HCT116 (cell line): ENCODE measurements at regions not wholly inside any gene's neighbourhood (a gene's known extent, or its start where the extent isn't known, plus 50 kb on each side); places are given as distances from the start of the nearest gene placed in this dataset.

Experiments used
- ATAC-seq: fragments of 200-7000 bp; cut with Tn5 transposase; 2 replicates; pipeline ENCODE4 v1.9.1; 2020; ENCODE audit warnings: mild to moderate bottlenecking, moderate library complexity
- BruUV-seq: library from RNA; stranded (reverse); fragments of 400-500 nt; replicated peaks from 2 replicates; lab custom pipeline; 2021; lab: Mats Ljungman, UMichigan
- CTCF ChIA-PET: fragments of 300-600 bp; sonication (Branson Sonifier 250); formaldehyde crosslinking; loops from one replicate; lab custom pipeline; 2021; ENCODE audit warnings: antibody characterized with exemption; lab: Charles Lee
- POLR2A ChIA-PET: fragments of 300-600, 350-600 bp; sonication (Branson Sonifier 250); formaldehyde crosslinking; loops from one replicate; lab custom pipeline; 2021; ENCODE audit warnings: antibody characterized with exemption; lab: Charles Lee
- RAD21 ChIA-PET, 2 experiments: fragments of 300-600 bp; sonication (Branson Sonifier 250); formaldehyde crosslinking; loops; one replicate each; lab custom pipeline; 2023; ENCODE audit warnings: low total read pairs in 2 of 2; ENCODE audit not compliant: uncharacterized antibody in 2 of 2, unreplicated experiment in 2 of 2, low non-redundant PET in 1 of 2; lab: Charles Lee
- DNase-seq: peaks from one replicate; pipeline ENCODE4 v3.0.0-alpha.2; 2010; ENCODE audit warnings: low read depth, low spot score
- H2AFZ ChIP-seq: fragments of 200-600 bp; shearing (Covaris generic), sonication (generic); 2 replicates; pipeline ENCODE4 v1.6.1; 2017; ENCODE audit warnings: low read depth, mixed run types, mixed read lengths, antibody characterized with exemption, low read length; ENCODE audit not compliant: poor library complexity, severe bottlenecking
- H3K27ac ChIP-seq: 2 replicates; pipeline ENCODE4 v1.5.1; 2012; ENCODE audit warnings: low read depth, low read length
- H3K27me3 ChIP-seq: fragments of 200-600 bp; sonication (generic); 2 replicates; pipeline ENCODE4 v1.6.1; 2016; ENCODE audit warnings: mixed run types, low read length, mixed read lengths; ENCODE audit not compliant: insufficient read depth
- H3K36me3 ChIP-seq, 2 experiments: fragments of 200-500 bp in 1 of 2; fragments of 200-600 bp in 1 of 2; sonication (Bioruptor generic) in 1 of 2; sonication (generic) in 1 of 2; 2 replicates each; pipeline versions ENCODE4 v1.5.1 to v1.6.1; 2014 to 2016; ENCODE audit warnings: low read length in 2 of 2, inconsistent platforms in 1 of 2, mixed read lengths in 1 of 2, mixed run types in 1 of 2; ENCODE audit not compliant: insufficient read depth in 2 of 2, control insufficient read depth in 1 of 2
- H3K4me1 ChIP-seq, 2 experiments: fragments of 200-600 bp in 1 of 2; sonication (generic) in 1 of 2; 2 replicates each; pipeline versions ENCODE4 v1.5.1 to v1.6.1; 2012 to 2017; ENCODE audit warnings: low read length in 2 of 2, inconsistent platforms in 1 of 2, mild to moderate bottlenecking in 1 of 2, mixed read lengths in 1 of 2, mixed run types in 1 of 2, moderate library complexity in 1 of 2; ENCODE audit not compliant: insufficient read depth in 2 of 2, control insufficient read depth in 1 of 2
- H3K4me2 ChIP-seq: fragments of 200-600 bp; sonication (generic); 2 replicates; pipeline ENCODE4 v1.6.1; 2017; ENCODE audit warnings: mixed run types, low read length, mixed read lengths
- H3K4me3 ChIP-seq, 2 experiments: fragments of 200-600 bp in 1 of 2; sonication (generic) in 1 of 2; replicated peaks in 1 of 2; 2 replicates each; pipeline ENCODE4 v1.5.1; 2011 to 2016; ENCODE audit warnings: low read length in 2 of 2, control low read depth in 1 of 2, low read depth in 1 of 2, mild to moderate bottlenecking in 1 of 2, mixed read lengths in 1 of 2, mixed run types in 1 of 2
- H3K79me2 ChIP-seq: fragments of 200-600 bp; sonication (generic); 2 replicates; pipeline ENCODE4 v1.6.1; 2017; ENCODE audit warnings: mild to moderate bottlenecking, mixed run types, low read length, moderate library complexity, mixed read lengths; ENCODE audit not compliant: insufficient read depth
- H3K9ac ChIP-seq: fragments of 200-600 bp; sonication (generic); 2 replicates; pipeline ENCODE4 v1.6.1; 2016; ENCODE audit warnings: low read length, mixed read lengths
- H3K9me2 ChIP-seq: fragments of 200-600 bp; sonication (generic), shearing (Covaris generic); 2 replicates; pipeline ENCODE4 v1.6.1; 2017; ENCODE audit warnings: mixed run types, mild to moderate bottlenecking, moderate library complexity; ENCODE audit not compliant: insufficient read depth
- H3K9me3 ChIP-seq, 2 experiments: fragments of 200-500 bp in 1 of 2; fragments of 200-600 bp in 1 of 2; sonication (Bioruptor generic) in 1 of 2; sonication (generic) in 1 of 2; 2 replicates each; pipeline ENCODE4 v1.6.1; 2014 to 2017; ENCODE audit warnings: low read length in 2 of 2, mixed read lengths in 2 of 2, inconsistent platforms in 1 of 2, low read depth in 1 of 2, mild to moderate bottlenecking in 1 of 2, mixed run types in 1 of 2, moderate library complexity in 1 of 2; ENCODE audit not compliant: control insufficient read depth in 1 of 2, insufficient read depth in 1 of 2
- H4K20me1 ChIP-seq: fragments of 200-600 bp; sonication (generic), shearing (Covaris generic); 2 replicates; pipeline ENCODE4 v1.6.1; 2017; ENCODE audit warnings: mixed run types, mild to moderate bottlenecking, moderate library complexity; ENCODE audit not compliant: insufficient read depth
- CEBPB ChIP-seq: IDR thresholded peaks from 2 replicates; pipeline ENCODE4 v1.6.1; 2012; ENCODE audit warnings: low read depth
- CTCF ChIP-seq, 3 experiments: fragments of 200-600 bp in 1 of 3; sonication (generic) in 1 of 3; IDR thresholded peaks in 2 of 3; conservative IDR thresholded peaks in 1 of 3; 2 replicates each; pipeline ENCODE4 v1.5.1; 2012 to 2017; ENCODE audit warnings: low read depth in 2 of 3, low read length in 2 of 3, antibody characterized with exemption in 1 of 3, borderline replicate concordance in 1 of 3, control low read depth in 1 of 3, mild to moderate bottlenecking in 1 of 3, mixed read lengths in 1 of 3, mixed run types in 1 of 3, moderate library complexity in 1 of 3; ENCODE audit not compliant: insufficient read depth in 1 of 3
- EZH2phosphoT487 ChIP-seq: fragments of 200-600 bp; IDR thresholded peaks from 2 replicates; pipeline ENCODE4 v1.6.1; 2018; ENCODE audit warnings: antibody characterized with exemption, borderline replicate concordance
- FOSL1 ChIP-seq: IDR thresholded peaks from 2 replicates; pipeline ENCODE4 v1.6.1; 2012; ENCODE audit warnings: low read depth
- JUND ChIP-seq: IDR thresholded peaks from 2 replicates; pipeline ENCODE4 v1.6.1; 2012
- POLR2AphosphoS5 ChIP-seq: IDR thresholded peaks from 2 replicates; pipeline ENCODE4 v1.6.1; 2011; ENCODE audit warnings: mild to moderate bottlenecking, low read depth, low read length, moderate library complexity
- RAD21 ChIP-seq: IDR thresholded peaks from 2 replicates; pipeline ENCODE4 v1.6.1; 2012; ENCODE audit warnings: low read depth, mild to moderate bottlenecking
- REST ChIP-seq: IDR thresholded peaks from 2 replicates; pipeline ENCODE4 v1.6.1; 2012; ENCODE audit warnings: low read depth
- SP1 ChIP-seq: IDR thresholded peaks from 2 replicates; pipeline ENCODE4 v1.6.1; 2012; ENCODE audit warnings: low read depth
- TCF7L2 ChIP-seq: IDR thresholded peaks from 2 replicates; pipeline ENCODE4 v1.7.0; 2011; ENCODE audit warnings: borderline replicate concordance, inconsistent platforms; ENCODE audit not compliant: insufficient read depth, insufficient read length; ENCODE audit errors: extremely low read depth
- YY1 ChIP-seq: IDR thresholded peaks from 2 replicates; pipeline ENCODE4 v1.6.1; 2011; ENCODE audit warnings: low read length, low read depth, moderate library complexity, mild to moderate bottlenecking; ENCODE audit not compliant: insufficient replicate concordance; ENCODE audit errors: extremely low read depth
- ZBTB33 ChIP-seq: IDR thresholded peaks from 2 replicates; pipeline ENCODE4 v1.6.1; 2011; ENCODE audit warnings: mild to moderate bottlenecking, low read length, moderate library complexity; ENCODE audit not compliant: insufficient replicate concordance; ENCODE audit errors: extremely low read depth
- intact Hi-C: fragments of 100-400 bp; cut with micrococcal nuclease; formaldehyde crosslinking; loops from 2 replicates; pipeline ENCODE4 v1.10.0; 2022

GRCh38 chr5:24783596-24783995, 138.8 kb upstream of the CDH10 start (continued):
- TF ChIP-seq SP1 = no peak
- TF ChIP-seq, all 23 proteins: peak for 0

- Histone ChIP-seq H3K9me2 (no peaks in the 10 kb centered on the region), H3K9ac (no peak overlapping the region), H3K4me1 (no peaks in the 10 kb centered on the region), H3K79me2 (no peaks in the 10 kb centered on the region), H3K36me3 (no peaks in the 10 kb centered on the region), H3K4me2 (no peak overlapping the region), H3K27me3 (no peaks in the 10 kb centered on the region), H4K20me1 (no peaks in the 10 kb centered on the region), H3K4me3 (no peak overlapping the region), H3K27ac (no peak overlapping the region), H2AFZ (no peak overlapping the region), H3K9me3 (peaks cover 7 to 13% of the 10 kb centered on the region in 2 experiments; a peak in 2 of 4 replicates)
- CTCF ChIA-PET = no interaction called here
- intact Hi-C loops = no loop called here
- RAD21 ChIA-PET = no interaction called here
- TF ChIP-seq REST (no peak), ZBTB33 (no peak), POLR2AphosphoS5 (no peak), FOSL1 (no peak), YY1 (no peak), EZH2phosphoT487 (no peak), CEBPB (no peak), JUND (no peak), TCF7L2 (no peak), CTCF (IDR thresholded peaks at IDR 0.05 in 2 of 3, conservative IDR thresholded peaks at IDR 0.05 in 1 of 3; ENCODE audit: borderline replicate concordance in 1 of 3, insufficient read depth in 1 of 3, low read depth in 2 of 3, low read length in 2 of 3) (no peak), RAD21 (no peak)
- ATAC-seq (no peak), DNase-seq (no peak)
- no TSS peak for BruUV-seq
- POLR2A ChIA-PET = no interaction called here
These were observed 132.6 kb upstream of the CDH10 start for GRCh38 chr5:24777392-24777791.
